K562 (cell line): ENCODE measurements at regions not wholly inside any gene's neighbourhood (a gene's known extent, or its start where the extent isn't known, plus 50 kb on each side); places are given as distances from the start of the nearest gene placed in this dataset.

Experiments used
- ATAC-seq: fragments of 200-7000 bp; cut with Tn5 transposase; 3 replicates; pipeline ENCODE4 v1.9.1; 2020; ENCODE audit warnings: moderate library complexity
- BruUV-seq: library from RNA; stranded (reverse); fragments of 400-500 nt; replicated peaks from 2 replicates; lab custom pipeline; 2021; lab: Mats Ljungman, UMichigan
- CTCF ChIA-PET: fragments of 300-600 bp; formaldehyde crosslinking; extraction: SDS; loops from one replicate; lab custom pipeline; 2021; ENCODE audit warnings: low intra/inter-chr PET ratio; lab: Yijun Ruan, JAX
- POLR2A ChIA-PET: fragments of 300-600, 350-650 bp; sonication (Branson Sonifier 250); formaldehyde crosslinking; extraction: SDS; loops from one replicate; lab custom pipeline; 2021; ENCODE audit warnings: antibody characterized with exemption, inconsistent platforms; lab: Yijun Ruan, JAX
- DNase-seq, 4 experiments: peaks; one replicate each; pipeline versions ENCODE4 v3.0.0 to v3.0.0-alpha.2; 2011 to 2018; ENCODE audit warnings: low spot score in 3 of 4, mixed read lengths in 3 of 4; ENCODE audit errors: extremely low read depth in 1 of 4
- FAIRE-seq: peaks from 2 replicates; lab custom pipeline; 2011; peaks lifted over from hg19 to GRCh38; lab: Jason Lieb, UNC
- H2AFZ ChIP-seq: 2 replicates; pipeline ENCODE4 v1.6.0; 2011; ENCODE audit warnings: low read depth, low read length, control low read depth, inconsistent platforms
- H3K27ac ChIP-seq: fragments of 200-600 bp; 3 replicates; pipeline ENCODE4 v1.8.0; 2011; ENCODE audit warnings: low read depth, mild to moderate bottlenecking, control low read depth, inconsistent platforms, low read length, moderate library complexity, mixed read lengths; ENCODE audit errors: extremely low read depth
- H3K27me3 ChIP-seq, 2 experiments: fragments of 300-600 bp in 1 of 2; 2 replicates in 1 of 2; 3 replicates in 1 of 2; pipeline versions ENCODE4 v1.6.0 to v1.8.0; 2011; ENCODE audit warnings: inconsistent platforms in 2 of 2, low read length in 2 of 2, mild to moderate bottlenecking in 1 of 2, mixed read lengths in 1 of 2, moderate library complexity in 1 of 2; ENCODE audit not compliant: control insufficient read depth in 2 of 2, insufficient read depth in 2 of 2
- H3K36me3 ChIP-seq: fragments of 300-600 bp; 3 replicates; pipeline ENCODE4 v1.8.0; 2011; ENCODE audit warnings: mild to moderate bottlenecking, low read length, inconsistent platforms; ENCODE audit not compliant: control insufficient read depth, insufficient read depth
- H3K4me1 ChIP-seq, 2 experiments: fragments of 200-600 bp in 1 of 2; replicated peaks in 1 of 2; 2 replicates in 1 of 2; 3 replicates in 1 of 2; pipeline versions ENCODE4 v1.5.1 to v1.8.0; 2011; ENCODE audit warnings: inconsistent platforms in 2 of 2, low read length in 2 of 2, mild to moderate bottlenecking in 1 of 2, mixed read lengths in 1 of 2, moderate library complexity in 1 of 2; ENCODE audit not compliant: control insufficient read depth in 2 of 2, insufficient read depth in 2 of 2
- H3K4me2 ChIP-seq: 2 replicates; pipeline ENCODE4 v1.6.1; 2011; ENCODE audit warnings: low read length, control low read depth, inconsistent platforms, mixed read lengths; ENCODE audit not compliant: insufficient read depth
- H3K4me3 ChIP-seq: fragments of 200-600 bp; sonication (generic), shearing (Covaris generic); 2 replicates; pipeline ENCODE4 v1.5.1; 2016; ENCODE audit warnings: control low read depth, inconsistent platforms
- H3K79me2 ChIP-seq: fragments of 200-600 bp; 3 replicates; pipeline ENCODE4 v1.8.0; 2011; ENCODE audit warnings: low read length, inconsistent platforms; ENCODE audit not compliant: control insufficient read depth, insufficient read depth
- H3K9ac ChIP-seq, 2 experiments: 2 replicates each; pipeline versions ENCODE4 v1.6.0 to v1.6.1; 2011; ENCODE audit warnings: low read depth in 2 of 2, low read length in 2 of 2, control low read depth in 1 of 2, inconsistent platforms in 1 of 2, mild to moderate bottlenecking in 1 of 2, mixed read lengths in 1 of 2; ENCODE audit not compliant: insufficient read depth in 1 of 2
- H3K9me1 ChIP-seq: one replicate; pipeline ENCODE4 v1.6.0; 2011; ENCODE audit warnings: inconsistent platforms, mild to moderate bottlenecking, low read length, moderate library complexity; ENCODE audit not compliant: control insufficient read depth, insufficient read depth
- H3K9me3 ChIP-seq: replicated peaks from 2 replicates; pipeline ENCODE4 v1.5.1; 2011; ENCODE audit warnings: low read depth, low read length, inconsistent platforms; ENCODE audit not compliant: control insufficient read depth, insufficient read depth
- H4K20me1 ChIP-seq: replicated peaks from 2 replicates; pipeline ENCODE4 v1.6.1; 2011; ENCODE audit warnings: low read length, inconsistent platforms, mixed read lengths; ENCODE audit not compliant: control insufficient read depth, insufficient read depth
- BRCA1 ChIP-seq, 2 experiments: fragments of 450-650 bp in 1 of 2; sonication (generic) in 1 of 2; formaldehyde crosslinking in 1 of 2; IDR thresholded peaks; 2 replicates each; pipeline versions ENCODE4 v1.5.0 to v1.6.1; 2017 to 2020; ENCODE audit warnings: mild to moderate bottlenecking in 1 of 2, missing genetic modification reagents in 1 of 2
- POLR2A ChIP-seq: fragments of 450-650 bp; conservative IDR thresholded peaks from 2 replicates; pipeline ENCODE4 v1.6.1; 2016
- SLC30A9 ChIP-seq: fragments of 250-450 bp; sonication (Bioruptor Pico); IDR thresholded peaks from 2 replicates; pipeline ENCODE4 v1.8.0; 2022; ENCODE audit warnings: mild to moderate bottlenecking, moderate library complexity
- SMARCB1 ChIP-seq: IDR thresholded peaks from 2 replicates; pipeline ENCODE4 v1.6.1; 2011; ENCODE audit warnings: improper control_type of control experiment, low read depth; ENCODE audit not compliant: insufficient read length
- STAG1 ChIP-seq: sonication (generic); formaldehyde crosslinking; IDR thresholded peaks from 2 replicates; pipeline ENCODE4 v1.5.0; 2020; ENCODE audit warnings: missing genetic modification reagents, borderline replicate concordance
- SUPT5H ChIP-seq: fragments of 450-650 bp; IDR thresholded peaks from 2 replicates; pipeline ENCODE4 v1.6.1; 2016
- TFAM ChIP-seq: fragments of 250-450 bp; sonication (Bioruptor Pico); conservative IDR thresholded peaks from 2 replicates; pipeline ENCODE4 v1.5.0; 2021; ENCODE audit warnings: mild to moderate bottlenecking, moderate library complexity
- ZC3H4 ChIP-seq: sonication (generic); formaldehyde crosslinking; IDR thresholded peaks from 2 replicates; pipeline ENCODE4 v1.9.0; 2021; ENCODE audit warnings: missing genetic modification reagents, borderline replicate concordance
- WGBS: fragments of 100-300 bp; shearing (Covaris generic); methylation state at CpG from one replicate; pipeline ENCODE4 v1.1.6; 2016; ENCODE audit warnings: low coverage, mixed read lengths; ENCODE audit not compliant: insufficient coverage; ENCODE audit errors: missing lambda C conversion rate; 5-methylcytosine and 5-hydroxymethylcytosine counted together
- in situ Hi-C: fragments of 300-500 bp; cut with MboI; formaldehyde crosslinking; loops from 4 replicates; pipeline ENCODE4 v1.15.0; 2018; ENCODE audit warnings: inconsistent platforms, mixed read lengths
- intact Hi-C: fragments of 100-400 bp; cut with micrococcal nuclease; formaldehyde crosslinking; loops from 2 replicates; pipeline ENCODE4 v1.14.2; 2022
- TF ChIP-seq, protein P1 (sequence below): sonication (generic); formaldehyde crosslinking; IDR thresholded peaks from 2 replicates; pipeline ENCODE4 v1.8.0; 2022; ENCODE audit warnings: mild to moderate bottlenecking, missing genetic modification reagents
- TF ChIP-seq, protein P2 (sequence below): fragments of 450-650 bp; IDR thresholded peaks from 2 replicates; pipeline ENCODE4 v1.6.1; 2016; ENCODE audit warnings: low read depth
- TF ChIP-seq, protein P3 (sequence below): sonication (generic); formaldehyde crosslinking; IDR thresholded peaks from 2 replicates; pipeline ENCODE4 v1.5.0; 2020; ENCODE audit warnings: missing genetic modification reagents
- TF ChIP-seq, protein P4 (sequence below): IDR thresholded peaks from 3 replicates; pipeline ENCODE4 v1.6.1; 2011; ENCODE audit warnings: borderline replicate concordance, mild to moderate bottlenecking; ENCODE audit not compliant: insufficient read length, insufficient read depth

DNA sequence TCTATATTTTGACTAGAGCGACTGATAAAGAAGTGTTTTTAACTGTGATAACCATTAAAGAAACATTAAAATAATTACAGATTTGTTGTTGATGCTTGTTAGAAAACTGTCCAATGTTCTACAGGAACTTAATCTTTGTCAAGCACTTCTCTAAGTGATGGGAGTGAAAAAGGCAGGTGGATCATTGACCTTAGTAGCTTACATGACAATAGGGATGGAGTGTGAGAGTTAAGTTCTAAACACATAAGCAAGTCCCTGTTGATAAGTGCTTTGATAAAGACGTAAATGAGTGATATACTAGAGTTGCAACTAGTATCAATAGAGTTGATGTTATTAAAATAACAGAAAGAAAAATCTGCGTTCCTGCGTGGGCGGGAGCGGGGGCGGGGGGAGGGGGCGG, 931.5 kb upstream of the EPHA7 start (continued):
- TF ChIP-seq, protein P1, sequence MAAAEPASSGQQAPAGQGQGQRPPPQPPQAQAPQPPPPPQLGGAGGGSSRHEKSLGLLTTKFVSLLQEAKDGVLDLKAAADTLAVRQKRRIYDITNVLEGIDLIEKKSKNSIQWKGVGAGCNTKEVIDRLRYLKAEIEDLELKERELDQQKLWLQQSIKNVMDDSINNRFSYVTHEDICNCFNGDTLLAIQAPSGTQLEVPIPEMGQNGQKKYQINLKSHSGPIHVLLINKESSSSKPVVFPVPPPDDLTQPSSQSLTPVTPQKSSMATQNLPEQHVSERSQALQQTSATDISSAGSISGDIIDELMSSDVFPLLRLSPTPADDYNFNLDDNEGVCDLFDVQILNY (CRISPR knock-in tag) = no peak
- no peak for TF ChIP-seq ZC3H4 (CRISPR knock-in tag)

DNA sequence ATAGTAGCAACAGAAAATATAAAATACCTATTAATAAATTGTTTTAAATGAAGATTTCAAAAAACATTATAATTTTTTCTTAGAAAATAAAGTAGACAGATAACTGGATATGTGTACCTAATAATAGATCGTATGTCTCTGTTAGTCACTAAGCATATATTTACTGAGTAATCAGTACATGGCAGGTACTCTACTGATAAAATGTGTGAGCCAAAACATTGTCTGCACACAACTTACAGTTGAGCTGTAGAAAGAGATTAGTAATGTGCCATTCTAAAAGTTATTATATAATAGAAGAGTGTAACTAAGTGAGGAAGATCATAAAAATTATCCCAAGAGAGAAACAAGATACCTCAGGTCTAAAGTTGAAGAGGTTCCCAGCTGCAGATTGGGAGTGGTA, 929.9 kb upstream of the EPHA7 start:
- Histone ChIP-seq H3K27me3 (no peaks in the 10 kb centered on the region), H4K20me1 (no peaks in the 10 kb centered on the region), H3K4me3 (no peak overlapping the region), H3K9me1 (no peaks in the 10 kb centered on the region), H3K4me1 (no peaks in the 10 kb centered on the region), H3K27ac (no peak overlapping the region), H3K4me2 (no peak overlapping the region), H3K9me3 (no peaks in the 10 kb centered on the region), H3K36me3 (no peaks in the 10 kb centered on the region), H3K79me2 (no peaks in the 10 kb centered on the region), H2AFZ (no peak overlapping the region), H3K9ac (no peak overlapping the region)
- ChIA-PET CTCF (no interaction called here), POLR2A (no interaction called here)
- intact Hi-C loops = no loop called here
- DNase-seq = no peak
- FAIRE-seq = no peak
- in situ Hi-C loops = no loop called here
- BruUV-seq = no TSS peak
- ATAC-seq = no peak
- 15% methylated on average over 1 of the region's 1 CpG for WGBS
- TF ChIP-seq SLC30A9 (no peak), SMARCB1 (no peak), POLR2A (no peak), TFAM (no peak), STAG1 (CRISPR knock-in tag) (no peak), SUPT5H (no peak), BRCA1 (IDR thresholded peaks at IDR 0.05) (no peak), BRCA1 (CRISPR knock-in tag; IDR thresholded peaks at IDR 0.05) (no peak)
- TF ChIP-seq, protein P2, sequence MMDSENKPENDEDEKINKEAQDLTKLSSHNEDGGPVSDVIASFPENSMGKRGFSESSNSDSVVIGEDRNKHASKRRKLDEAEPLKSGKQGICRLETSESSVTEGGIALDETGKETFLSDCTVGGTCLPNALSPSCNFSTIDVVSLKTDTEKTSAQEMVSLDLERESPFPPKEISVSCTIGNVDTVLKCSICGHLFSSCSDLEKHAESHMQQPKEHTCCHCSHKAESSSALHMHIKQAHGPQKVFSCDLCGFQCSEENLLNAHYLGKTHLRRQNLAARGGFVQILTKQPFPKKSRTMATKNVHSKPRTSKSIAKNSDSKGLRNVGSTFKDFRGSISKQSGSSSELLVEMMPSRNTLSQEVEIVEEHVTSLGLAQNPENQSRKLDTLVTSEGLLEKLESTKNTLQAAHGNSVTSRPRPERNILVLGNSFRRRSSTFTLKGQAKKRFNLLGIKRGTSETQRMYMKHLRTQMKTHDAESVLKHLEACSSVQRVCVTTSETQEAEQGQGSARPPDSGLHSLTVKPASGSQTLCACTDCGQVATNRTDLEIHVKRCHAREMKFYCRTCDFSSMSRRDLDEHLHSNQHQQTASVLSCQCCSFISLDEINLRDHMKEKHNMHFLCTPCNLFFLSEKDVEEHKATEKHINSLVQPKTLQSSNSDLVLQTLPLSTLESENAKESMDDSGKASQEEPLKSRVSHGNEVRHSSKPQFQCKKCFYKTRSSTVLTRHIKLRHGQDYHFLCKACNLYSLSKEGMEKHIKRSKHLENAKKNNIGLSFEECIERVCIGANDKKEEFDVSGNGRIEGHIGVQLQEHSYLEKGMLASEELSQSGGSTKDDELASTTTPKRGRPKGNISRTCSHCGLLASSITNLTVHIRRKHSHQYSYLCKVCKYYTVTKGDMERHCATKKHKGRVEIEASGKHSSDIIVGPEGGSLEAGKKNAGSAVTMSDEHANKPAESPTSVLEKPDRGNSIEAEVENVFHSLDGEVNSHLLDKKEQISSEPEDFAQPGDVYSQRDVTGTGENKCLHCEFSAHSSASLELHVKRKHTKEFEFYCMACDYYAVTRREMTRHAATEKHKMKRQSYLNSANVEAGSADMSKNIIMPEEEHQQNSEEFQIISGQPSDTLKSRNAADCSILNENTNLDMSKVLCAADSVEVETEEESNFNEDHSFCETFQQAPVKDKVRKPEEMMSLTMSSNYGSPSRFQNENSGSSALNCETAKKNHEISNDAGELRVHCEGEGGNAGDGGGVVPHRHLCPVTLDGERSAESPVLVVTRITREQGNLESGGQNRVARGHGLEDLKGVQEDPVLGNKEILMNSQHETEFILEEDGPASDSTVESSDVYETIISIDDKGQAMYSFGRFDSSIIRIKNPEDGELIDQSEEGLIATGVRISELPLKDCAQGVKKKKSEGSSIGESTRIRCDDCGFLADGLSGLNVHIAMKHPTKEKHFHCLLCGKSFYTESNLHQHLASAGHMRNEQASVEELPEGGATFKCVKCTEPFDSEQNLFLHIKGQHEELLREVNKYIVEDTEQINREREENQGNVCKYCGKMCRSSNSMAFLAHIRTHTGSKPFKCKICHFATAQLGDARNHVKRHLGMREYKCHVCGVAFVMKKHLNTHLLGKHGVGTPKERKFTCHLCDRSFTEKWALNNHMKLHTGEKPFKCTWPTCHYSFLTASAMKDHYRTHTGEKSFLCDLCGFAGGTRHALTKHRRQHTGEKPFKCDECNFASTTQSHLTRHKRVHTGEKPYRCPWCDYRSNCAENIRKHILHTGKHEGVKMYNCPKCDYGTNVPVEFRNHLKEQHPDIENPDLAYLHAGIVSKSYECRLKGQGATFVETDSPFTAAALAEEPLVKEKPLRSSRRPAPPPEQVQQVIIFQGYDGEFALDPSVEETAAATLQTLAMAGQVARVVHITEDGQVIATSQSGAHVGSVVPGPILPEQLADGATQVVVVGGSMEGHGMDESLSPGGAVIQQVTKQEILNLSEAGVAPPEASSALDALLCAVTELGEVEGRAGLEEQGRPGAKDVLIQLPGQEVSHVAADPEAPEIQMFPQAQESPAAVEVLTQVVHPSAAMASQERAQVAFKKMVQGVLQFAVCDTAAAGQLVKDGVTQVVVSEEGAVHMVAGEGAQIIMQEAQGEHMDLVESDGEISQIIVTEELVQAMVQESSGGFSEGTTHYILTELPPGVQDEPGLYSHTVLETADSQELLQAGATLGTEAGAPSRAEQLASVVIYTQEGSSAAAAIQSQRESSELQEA = no peak
- TF ChIP-seq, protein P3, sequence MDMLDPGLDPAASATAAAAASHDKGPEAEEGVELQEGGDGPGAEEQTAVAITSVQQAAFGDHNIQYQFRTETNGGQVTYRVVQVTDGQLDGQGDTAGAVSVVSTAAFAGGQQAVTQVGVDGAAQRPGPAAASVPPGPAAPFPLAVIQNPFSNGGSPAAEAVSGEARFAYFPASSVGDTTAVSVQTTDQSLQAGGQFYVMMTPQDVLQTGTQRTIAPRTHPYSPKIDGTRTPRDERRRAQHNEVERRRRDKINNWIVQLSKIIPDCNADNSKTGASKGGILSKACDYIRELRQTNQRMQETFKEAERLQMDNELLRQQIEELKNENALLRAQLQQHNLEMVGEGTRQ (CRISPR knock-in tag) = no peak
- TF ChIP-seq, protein P4, sequence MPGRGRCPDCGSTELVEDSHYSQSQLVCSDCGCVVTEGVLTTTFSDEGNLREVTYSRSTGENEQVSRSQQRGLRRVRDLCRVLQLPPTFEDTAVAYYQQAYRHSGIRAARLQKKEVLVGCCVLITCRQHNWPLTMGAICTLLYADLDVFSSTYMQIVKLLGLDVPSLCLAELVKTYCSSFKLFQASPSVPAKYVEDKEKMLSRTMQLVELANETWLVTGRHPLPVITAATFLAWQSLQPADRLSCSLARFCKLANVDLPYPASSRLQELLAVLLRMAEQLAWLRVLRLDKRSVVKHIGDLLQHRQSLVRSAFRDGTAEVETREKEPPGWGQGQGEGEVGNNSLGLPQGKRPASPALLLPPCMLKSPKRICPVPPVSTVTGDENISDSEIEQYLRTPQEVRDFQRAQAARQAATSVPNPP = no peak
